NCI-H82 (cell line): ENCODE measurements at regions not wholly inside any gene's neighbourhood (a gene's known extent, or its start where the extent isn't known, plus 50 kb on each side); places are given as distances from the start of the nearest gene placed in this dataset.

ENCODE experiments used
- DNase-seq: peaks from one replicate; lab custom pipeline; 2025; lab: John Stamatoyannopoulos, UW

DNA sequence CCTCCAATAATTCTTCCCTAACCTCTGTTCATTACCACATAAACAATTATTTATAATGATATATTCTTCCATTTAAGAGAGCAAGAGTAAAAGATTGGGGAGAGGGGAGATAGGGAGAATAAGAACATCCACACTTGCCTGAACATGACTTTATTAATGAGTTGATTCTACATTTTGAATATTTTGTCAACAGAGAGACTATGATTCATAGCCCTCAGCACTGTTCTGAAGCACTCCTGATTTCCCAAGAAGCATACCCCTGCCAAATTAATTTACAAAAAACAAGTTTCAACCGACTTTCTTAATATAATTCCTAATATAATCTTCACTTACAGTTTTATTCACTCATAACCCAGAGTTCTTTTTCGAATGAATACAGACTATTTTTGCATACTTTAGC lies 828.8 kb downstream of the ROBO2 start:
- no peak for DNase-seq

DNA sequence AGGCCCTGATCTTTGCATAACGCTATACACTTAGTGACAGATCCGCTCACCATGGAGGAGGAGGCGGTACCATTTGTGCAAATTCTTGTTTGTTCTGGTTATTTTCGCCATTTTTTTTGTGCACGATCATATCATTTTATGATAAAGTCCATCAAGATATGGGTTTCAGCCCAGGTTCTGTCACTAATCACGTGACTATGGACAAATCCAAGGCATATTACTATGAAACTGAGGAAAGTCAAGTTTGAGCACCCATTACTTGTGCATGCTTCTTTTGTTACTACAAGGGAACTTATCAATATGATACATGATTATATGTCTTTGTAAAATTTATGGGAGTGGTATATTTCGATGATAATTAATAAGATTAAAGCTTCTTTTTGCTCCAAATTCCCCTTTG lies 829.5 kb downstream of the ROBO2 start:
- DNase-seq: no peak

DNA sequence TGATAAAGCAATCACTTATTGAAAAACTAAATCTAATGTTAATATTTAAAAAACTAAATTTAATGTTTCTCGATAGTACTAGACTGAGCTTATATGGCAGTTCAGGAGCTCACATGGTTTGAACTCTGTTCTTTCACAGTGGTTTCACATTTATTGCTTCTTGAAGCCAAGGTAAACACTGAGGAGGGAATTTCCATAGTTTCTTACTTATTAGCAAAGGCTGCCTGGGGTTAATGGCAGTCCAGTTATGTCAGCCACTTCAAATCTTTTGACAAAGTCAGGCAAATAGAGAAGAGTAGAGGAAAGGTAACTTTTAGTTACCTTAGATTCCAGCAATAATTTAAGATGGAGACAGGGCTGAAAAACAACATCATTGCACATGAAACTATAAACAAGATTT lies 831.5 kb downstream of the ROBO2 start:
- DNase-seq: no peak

DNA sequence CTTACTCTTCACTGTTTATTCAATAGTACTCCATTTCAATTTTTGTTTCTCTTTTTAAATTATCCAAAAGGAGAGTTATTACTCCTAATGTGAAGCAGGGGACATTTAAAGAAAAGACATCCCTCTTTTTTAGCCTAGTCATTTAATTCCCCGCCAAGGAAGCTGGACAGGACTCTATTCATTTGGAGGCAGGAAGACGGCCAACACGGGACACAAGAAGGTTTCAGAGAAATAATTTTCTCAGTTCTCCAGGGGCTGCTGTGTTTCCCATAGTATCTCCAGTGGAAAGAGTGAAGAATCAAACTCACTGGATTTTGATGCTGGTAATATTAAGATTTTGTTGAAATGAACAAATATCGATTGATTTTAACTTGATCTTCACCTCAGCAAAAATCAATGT lies 833.7 kb downstream of the ROBO2 start:
- DNase-seq: no peak

DNA sequence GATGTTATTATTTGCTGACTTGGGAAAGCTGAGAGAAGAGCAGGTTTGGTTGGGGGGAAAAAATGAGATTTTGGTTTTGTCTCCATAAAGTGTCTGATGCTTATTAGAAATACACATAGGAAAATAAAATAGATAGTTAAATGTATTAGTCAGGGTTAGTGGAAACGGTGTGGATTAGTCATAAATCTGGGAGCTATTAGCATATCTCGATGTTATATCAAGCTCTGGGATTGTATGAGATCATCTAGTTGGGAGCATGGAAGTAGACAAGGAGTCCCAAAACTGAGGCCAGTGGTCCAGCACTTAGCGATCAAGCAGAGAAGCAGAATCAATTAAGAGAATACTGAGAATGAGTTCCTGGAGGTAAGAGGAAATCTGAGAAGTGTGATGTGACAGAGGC lies 845.5 kb downstream of the ROBO2 start:
- DNase-seq: no peak

DNA sequence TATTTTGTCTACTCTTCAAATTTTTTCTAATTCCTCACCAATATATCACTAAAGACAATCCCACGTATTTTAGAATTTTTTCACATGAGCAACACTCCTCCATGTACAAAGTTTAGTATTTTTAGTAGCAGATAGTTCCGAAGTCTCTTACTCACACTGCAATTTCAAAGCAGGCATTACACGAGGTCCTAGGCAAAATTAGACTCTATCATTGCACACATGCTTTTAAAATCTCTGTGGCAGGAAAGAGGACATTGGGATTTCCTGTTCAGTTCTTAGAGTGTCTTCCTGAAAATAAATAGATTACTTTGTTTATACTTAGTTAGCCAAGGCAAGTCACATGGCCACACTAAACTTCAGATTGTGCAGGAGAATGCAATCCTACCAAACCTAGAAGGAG lies 847.7 kb downstream of the ROBO2 start:
- DNase-seq: no peak

DNA sequence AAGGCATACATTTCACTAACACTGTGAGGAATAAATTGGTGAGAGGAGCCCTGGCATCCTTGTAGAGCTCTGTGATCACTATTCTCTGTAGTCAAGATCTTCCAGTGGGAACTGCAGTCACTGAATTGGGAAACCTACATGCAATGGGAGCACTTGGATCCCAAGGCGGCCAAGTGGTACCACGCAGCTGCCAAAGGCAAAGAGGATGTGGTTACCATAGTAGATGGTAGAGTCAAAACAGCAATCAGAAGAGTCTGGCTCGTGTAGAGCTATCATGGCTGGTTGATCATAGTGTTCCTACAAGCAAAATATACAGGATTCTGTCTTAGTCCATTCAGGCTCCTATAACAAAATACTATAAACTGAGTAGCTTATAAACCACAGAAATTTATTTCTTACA lies 849.7 kb downstream of the ROBO2 start:
- DNase-seq: no peak

DNA sequence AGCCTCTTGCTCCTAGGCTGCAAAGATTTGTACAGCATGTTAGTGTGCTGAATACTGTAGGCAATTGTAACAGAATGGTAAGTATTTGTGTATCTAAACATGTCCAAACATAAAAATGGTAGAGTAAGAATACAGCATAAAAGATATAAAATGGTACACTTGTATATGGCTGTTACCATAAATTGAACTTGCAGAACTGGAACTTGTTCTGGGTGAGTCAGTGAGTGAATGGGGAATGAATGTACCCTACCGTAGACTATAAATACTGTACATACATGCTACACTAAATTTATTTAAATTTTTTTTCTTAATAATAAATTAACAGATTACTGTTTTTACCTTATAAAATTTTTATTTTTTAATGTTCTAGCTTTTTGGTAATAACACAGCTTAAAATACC lies 858.7 kb downstream of the ROBO2 start:
- no peak for DNase-seq

DNA sequence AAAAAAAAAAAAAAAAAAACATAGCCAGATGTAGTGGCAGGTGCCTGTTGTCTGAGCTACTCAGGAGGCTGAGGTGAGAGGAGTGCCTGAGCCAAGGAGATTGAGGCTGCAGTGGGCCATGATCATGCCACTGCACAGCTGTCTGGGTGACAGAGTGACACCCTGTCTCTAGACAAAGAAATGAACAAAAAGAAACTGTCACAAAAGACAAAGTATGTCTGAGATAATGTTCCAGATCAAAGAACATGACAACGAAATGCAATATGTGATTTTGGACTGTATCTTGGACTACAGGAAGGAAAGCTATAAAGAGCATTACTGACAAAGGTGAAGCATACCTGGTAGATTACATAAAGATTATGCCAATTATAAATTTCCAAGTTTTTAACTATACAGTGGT lies 862.8 kb downstream of the ROBO2 start:
- DNase-seq: peak; percentile 0

DNA sequence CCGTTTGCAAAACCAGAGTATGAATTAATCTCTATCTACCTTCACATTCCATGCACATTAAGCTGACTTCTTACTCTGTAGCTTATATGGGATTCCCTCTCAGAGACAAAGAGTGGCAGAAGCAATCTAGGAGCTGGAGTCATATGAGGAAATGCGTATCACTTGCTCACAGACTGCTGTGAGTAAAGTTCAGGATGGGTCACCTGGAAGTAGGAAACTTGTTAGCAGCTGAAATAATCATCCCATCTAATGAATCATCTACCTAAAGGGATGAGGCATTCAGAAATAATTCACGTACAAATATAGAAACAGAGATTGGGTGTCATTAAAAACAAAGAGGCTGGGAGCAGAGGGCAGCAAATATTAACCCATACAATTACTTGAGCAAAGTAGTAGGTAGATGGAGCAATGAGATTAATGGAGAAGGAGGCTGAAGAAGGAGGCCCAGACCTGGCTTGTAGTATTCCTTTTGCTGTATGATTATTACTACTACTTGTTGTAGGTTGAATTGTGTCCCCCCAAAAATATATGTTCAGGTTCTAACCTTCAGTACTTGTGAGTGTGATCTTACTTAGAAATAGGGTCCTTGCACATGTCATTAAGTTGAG lies 866.3 kb downstream of the ROBO2 start:
- no peak for DNase-seq

DNA sequence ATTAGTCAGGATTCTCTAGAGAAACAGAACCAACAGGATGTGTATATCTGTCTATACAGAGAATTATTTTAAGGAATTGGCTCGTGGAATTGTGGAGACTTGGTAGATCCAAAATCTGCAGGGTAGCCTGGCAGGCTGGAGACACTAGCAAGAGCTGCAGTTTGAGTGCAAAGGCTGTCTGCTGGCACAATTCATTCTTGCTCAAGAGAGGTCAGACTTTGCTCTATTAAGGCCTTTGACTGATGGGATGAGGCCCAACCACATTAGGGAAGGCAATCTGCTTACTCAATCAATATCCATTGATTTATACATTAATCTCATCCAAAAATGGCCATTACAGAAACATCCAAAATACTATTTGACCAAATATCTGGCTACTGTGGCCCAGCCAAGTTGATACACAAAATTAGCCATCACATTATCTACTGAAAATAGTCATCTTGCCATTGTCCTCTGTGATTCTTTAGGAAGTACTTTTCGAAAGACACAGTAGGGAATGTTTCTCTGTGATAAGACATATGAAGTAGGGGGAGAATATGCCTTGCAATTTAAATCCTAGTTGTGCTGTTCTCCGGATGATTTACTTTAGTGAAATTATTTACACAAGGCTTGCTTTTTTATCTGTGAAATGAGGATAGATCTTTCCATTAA lies 873.8 kb downstream of the ROBO2 start:
- DNase-seq: no peak

DNA sequence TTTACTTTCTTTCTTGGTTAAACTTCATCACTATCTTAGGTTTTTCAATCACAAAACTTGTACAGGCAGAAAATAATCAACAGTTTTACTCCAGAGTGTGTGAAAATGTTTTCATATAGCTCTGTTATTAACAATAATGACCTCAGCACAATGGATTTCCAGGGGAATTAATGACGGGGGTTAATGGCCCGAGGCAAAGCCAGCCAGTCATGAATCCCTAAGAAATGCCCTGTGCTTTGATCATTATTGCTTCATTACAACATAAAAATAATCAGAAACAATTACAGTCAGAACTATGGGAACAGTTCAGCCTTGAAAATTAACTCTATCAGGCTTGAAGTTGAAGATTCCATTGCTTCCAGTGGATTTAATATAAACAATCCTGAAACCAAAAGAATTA lies 875.4 kb downstream of the ROBO2 start:
- no peak for DNase-seq

DNA sequence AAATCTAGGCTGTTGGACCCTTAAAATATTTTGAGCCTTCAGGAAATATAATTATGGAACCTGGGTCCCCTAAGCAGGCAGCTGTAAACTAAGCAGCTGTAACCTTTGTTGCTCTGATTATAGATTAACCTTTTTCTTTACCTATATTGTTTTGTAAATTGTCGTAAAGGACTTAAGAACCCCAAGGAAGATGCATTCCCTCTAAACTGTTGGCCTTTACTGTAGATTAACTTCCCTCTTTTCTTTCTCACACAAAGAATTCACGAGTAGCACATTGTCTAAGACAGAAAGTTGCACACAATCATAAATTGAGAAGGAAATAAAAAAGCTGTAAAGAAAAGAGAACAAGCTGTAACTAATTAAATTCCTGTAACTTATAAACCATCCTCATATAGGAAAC lies 877.3 kb downstream of the ROBO2 start:
- no peak for DNase-seq

DNA sequence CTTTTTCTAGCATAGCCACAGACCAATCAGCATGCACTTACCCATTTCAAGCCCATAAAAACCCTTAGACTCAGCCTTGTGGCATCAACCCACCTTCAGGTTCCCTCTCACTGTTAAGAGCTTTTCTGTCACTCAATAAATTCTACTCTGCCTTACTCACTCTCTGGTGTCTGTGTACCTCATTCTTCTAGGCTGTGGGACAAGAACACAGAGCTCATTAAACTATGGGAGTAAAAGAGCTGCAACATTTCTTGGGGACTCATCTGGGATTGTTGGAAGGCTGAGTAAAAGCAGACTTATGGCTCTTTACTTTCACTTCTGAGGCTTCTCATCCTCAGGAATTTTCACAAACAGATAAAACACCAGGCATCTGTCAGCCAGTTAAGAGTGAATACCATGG lies 879.3 kb downstream of the ROBO2 start:
- DNase-seq: no peak

DNA sequence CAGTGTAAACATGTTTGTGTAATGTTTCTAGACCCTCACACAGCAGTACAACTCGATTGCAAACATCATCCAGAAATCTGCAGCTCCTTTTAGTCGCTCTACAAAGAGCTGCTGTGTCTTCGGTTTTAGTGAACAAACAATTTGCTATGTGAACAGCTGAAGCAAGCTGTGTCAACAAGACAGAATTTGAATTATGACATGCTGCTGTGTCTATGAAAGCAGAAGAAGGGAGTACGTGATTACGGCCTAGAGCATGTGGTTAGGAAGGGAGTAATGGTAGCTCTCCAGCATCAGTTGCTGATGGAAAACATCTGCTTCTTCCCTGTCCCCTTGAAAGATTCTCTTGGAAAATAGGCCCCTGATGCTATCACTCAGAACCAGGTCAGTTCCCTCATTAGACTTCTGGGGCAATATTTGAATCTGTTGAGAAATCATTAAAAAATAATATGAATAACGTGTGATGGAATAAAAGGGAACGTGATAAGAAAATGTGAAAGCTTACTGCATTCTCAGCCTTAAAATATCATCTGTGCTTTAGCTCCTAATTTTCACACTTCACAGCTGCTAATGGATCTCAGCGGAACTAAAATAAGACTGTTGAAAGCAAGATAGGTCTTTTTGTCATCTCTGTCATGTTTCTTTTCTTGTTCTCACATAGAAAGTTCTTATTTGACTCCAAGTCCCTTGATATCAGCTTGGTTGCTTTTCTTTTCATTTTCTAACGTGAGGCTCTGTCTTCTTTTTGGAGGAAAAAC lies 891.5 kb downstream of the ROBO2 start:
- DNase-seq: no peak

DNA sequence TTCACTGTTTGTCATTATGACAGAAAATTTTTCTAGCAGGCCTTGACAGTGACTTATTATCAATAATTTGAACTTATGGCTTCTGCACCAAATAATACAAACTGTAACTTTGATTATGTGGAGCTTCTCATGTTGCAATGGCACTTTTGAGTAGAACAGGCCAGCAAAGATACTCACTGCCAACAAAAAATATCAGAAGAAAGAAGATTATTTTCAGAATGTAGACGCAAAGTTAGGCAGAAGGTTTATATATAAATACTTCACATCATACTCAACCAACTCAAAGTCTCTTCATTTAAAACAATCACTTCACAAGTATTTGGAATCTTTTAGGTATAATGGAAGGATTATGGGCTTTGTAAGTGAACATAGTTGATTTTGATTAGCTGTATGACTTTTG lies 893.0 kb downstream of the ROBO2 start:
- no peak for DNase-seq

DNA sequence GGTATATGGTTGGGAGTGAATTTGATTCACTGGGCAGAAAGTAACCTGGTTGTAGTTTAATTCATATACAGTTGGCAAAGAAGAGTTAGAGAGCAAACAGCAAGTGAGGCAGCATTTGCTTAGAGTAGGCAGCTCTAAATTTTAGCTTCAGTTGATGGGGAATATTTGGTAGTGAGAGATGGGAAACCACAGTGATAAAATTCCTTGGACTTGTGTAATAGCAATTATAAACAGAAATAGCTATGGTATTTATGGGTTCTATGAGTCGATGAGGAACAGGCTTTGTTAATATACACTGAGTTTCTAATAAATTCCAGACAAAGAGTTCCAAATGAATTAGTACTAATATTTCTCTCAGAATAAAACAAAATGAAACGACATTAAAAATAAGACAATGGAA lies 894.0 kb downstream of the ROBO2 start:
- DNase-seq: no peak

DNA sequence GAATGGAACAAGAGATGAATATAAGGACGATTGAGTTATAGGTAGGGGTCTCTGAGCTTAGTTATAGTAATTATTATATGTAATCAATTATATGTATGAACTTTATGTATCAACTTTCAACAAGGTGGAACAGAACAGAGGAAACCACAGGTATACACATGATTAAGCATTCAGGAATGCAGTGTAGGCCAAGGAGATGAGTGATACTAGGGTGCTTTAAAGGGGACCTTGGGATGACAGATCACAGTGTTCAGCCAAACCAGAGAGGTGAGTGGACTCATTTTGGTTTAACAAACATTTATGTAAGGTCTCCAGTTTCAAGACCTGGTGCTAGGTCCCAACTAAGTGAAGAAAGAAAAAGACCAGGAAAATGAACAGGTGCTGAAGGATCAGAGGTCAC lies 895.5 kb downstream of the ROBO2 start:
- DNase-seq: no peak

DNA sequence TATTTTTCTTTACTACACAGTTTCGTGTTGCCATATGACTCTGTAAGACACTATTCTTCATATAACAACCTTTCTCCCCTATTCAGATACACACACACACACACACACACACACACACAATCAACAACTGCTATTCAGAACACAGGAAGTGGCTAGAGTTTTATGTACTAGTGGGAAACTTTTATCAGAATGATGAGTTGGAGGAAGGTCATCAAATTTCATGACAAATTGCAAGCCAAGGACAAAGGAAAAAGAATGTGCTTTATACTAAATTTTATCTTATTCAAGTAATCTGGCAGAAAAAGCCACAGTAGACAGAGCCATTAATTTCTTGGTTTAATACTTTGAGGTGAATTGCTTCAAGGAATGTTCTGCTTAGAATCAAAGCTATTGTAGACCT lies 899.8 kb downstream of the ROBO2 start:
- no peak for DNase-seq

DNA sequence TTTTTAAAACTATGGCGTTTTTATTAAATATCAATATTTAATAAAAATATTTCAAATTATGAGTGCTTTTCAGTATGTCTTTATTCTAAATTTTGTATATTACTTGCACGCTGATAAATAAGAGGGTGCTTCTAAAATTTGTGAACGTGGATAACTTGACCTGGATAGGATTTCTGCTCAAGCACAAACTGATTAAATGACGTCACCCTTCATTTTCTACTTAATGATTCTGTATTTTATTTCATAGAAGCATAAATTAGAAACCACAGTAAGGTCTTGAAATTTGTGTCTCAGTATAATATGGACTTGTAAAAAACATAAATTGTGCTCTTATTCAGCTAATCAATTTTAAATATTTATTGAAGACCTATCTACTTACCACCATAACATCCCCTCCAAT lies 903.7 kb downstream of the ROBO2 start:
- DNase-seq: no peak

DNA sequence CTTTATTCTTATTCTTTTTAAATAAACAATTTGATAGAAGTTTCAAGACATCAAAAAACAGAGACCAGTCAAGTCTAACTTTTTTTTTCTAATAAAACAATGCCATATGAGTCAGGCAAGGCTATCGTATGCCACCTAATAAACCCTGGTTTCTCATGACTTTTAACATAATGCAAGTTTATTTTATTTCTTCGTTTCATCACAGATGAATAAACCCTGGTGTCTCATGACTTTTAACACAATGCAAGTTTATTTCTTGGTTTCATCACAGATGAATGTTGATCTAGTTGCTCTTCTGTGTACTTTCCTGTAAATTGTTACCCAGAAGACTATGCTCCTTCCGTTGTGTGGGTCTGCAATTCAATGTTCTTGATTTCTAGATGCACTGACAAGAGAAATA lies 905.4 kb downstream of the ROBO2 start:
- no peak for DNase-seq

DNA sequence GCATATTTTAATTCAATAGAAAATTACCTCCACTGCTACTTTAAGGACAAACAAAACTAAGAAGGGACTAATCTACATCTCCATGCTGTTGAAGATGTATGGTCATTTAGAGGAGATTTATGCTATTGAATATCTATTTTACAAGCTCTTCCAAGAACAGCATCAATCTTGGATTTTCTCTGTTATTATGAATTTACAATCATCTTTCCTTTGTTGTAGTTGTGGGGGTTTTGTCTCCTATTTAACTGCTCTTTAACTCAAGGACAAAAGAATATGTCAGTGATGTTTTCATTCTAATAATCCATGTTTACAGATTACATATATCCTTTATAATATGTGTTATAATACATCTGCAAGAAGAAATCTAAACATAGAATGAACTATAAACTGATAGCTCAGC lies 907.8 kb downstream of the ROBO2 start:
- no peak for DNase-seq

DNA sequence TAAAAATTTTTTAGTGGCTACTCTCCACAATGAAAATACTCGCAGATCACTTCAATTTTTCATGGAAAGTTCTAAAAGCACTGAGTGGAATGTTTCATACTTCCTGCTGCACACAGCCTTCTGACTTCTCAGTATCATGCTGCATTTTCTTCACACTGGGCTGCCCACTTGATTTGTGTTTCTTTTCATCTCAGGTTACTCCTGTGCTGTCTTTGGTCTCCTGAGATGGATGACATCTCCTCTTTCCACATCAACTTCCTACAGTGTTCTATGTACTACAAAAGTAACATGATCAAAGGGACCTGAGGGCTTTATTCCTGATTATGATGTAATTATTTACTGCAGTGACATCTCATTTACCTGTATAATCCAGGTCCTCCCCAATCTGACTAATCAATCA lies 927.7 kb downstream of the ROBO2 start:
- no peak for DNase-seq

DNA sequence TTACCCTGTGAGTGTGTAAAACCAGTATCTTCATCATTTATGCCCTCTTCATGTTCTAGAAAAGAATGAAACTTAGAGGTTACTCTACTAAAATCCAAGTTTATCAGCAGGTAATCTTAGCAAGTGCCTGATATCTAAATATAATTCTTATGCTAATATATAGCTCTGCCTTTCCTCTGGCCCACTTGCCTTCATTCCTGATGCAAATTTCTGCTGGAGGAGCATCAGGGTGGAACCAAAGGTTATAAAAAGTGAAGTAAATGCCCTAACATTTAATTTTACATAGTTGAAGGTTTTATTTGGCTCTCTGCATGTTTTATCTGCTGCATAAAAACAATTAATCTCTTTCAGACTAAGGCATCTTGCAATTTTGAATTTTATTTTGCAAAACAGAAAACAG lies 936.2 kb downstream of the ROBO2 start:
- no peak for DNase-seq
